Epithelial cell of prostate (primary cell): ENCODE measurements at regions not wholly inside any gene's neighbourhood (a gene's known extent, or its start where the extent isn't known, plus 50 kb on each side); places are given as distances from the start of the nearest gene placed in this dataset.

Source experiments
- DNase-seq: peaks from one replicate; pipeline ENCODE4 v3.0.0-alpha.2; 2011; ENCODE audit warnings: low read depth, low spot score
- H3K27ac ChIP-seq: fragments of 450-650 bp; 2 replicates; pipeline ENCODE4 v1.5.1; 2017; ENCODE audit warnings: mild to moderate bottlenecking

- no peak for DNase-seq
- no peak overlapping the region for H3K27ac ChIP-seq
These were observed 633.3 kb downstream of the INHBA start for GRCh38 chr7:41069635-41070034.

GRCh38 chr7:41067576-41067975 is 635.3 kb downstream of the INHBA start:
- H3K27ac ChIP-seq: no peak overlapping the region
- DNase-seq: no peak

- DNase-seq: peak; percentile 73
- peak overlapping the region; percentile 66 for H3K27ac ChIP-seq
These were observed 637.2 kb downstream of the INHBA start for GRCh38 chr7:41065663-41066062.

- no peak overlapping the region for H3K27ac ChIP-seq
- DNase-seq: no peak
These were observed 639.8 kb downstream of the INHBA start for GRCh38 chr7:41063116-41063515.

- no peak overlapping the region for H3K27ac ChIP-seq
- DNase-seq: no peak
These were observed 642.1 kb downstream of the INHBA start for GRCh38 chr7:41060796-41061195.

- DNase-seq: no peak
These were observed 643.1 kb downstream of the INHBA start for GRCh38 chr7:41059796-41060195.

GRCh38 chr7:41058986-41059741 is 643.7 kb downstream of the INHBA start:
- DNase-seq: peak; percentile 20
- H3K27ac ChIP-seq: peak overlapping the region; percentile 5

More at GRCh38 chr7:41059796-41060195, 643.1 kb downstream of the INHBA start:
- peak overlapping the region; percentile 5 for H3K27ac ChIP-seq

GRCh38 chr7:41054960-41055661 is 647.8 kb downstream of the INHBA start:
- DNase-seq: no peak
- no peak overlapping the region for H3K27ac ChIP-seq

- no peak for DNase-seq
- no peak overlapping the region for H3K27ac ChIP-seq
These were observed 649.1 kb downstream of the INHBA start for GRCh38 chr7:41053820-41054219.

- H3K27ac ChIP-seq: no peak overlapping the region
- DNase-seq: no peak
These were observed 650.2 kb downstream of the INHBA start for GRCh38 chr7:41052736-41053135.

- no peak overlapping the region for H3K27ac ChIP-seq
- DNase-seq: no peak
These were observed 650.7 kb downstream of the INHBA start for GRCh38 chr7:41052201-41052600.

- H3K27ac ChIP-seq: no peak overlapping the region
These were observed 651.4 kb downstream of the INHBA start for GRCh38 chr7:41051535-41051934.

GRCh38 chr7:41051062-41051461 is 651.8 kb downstream of the INHBA start:
- DNase-seq: no peak
- H3K27ac ChIP-seq: no peak overlapping the region

More at GRCh38 chr7:41051535-41051934, 651.4 kb downstream of the INHBA start:
- DNase-seq: no peak

- no peak overlapping the region for H3K27ac ChIP-seq
These were observed 654.1 kb downstream of the INHBA start for GRCh38 chr7:41048771-41049170.

GRCh38 chr7:41047789-41048191 is 655.1 kb downstream of the INHBA start:
- no peak for DNase-seq
- no peak overlapping the region for H3K27ac ChIP-seq

More at GRCh38 chr7:41048771-41049170, 654.1 kb downstream of the INHBA start:
- no peak for DNase-seq

- H3K27ac ChIP-seq: no peak overlapping the region
- DNase-seq: no peak
These were observed 655.7 kb downstream of the INHBA start for GRCh38 chr7:41047211-41047610.

GRCh38 chr7:41046776-41047175 is 656.1 kb downstream of the INHBA start:
- no peak overlapping the region for H3K27ac ChIP-seq
- DNase-seq: no peak

GRCh38 chr7:41046221-41046761 is 656.6 kb downstream of the INHBA start:
- no peak for DNase-seq

GRCh38 chr7:41045556-41046123 is 657.2 kb downstream of the INHBA start:
- H3K27ac ChIP-seq: no peak overlapping the region
- DNase-seq: no peak

More at GRCh38 chr7:41046221-41046761, 656.6 kb downstream of the INHBA start:
- H3K27ac ChIP-seq: no peak overlapping the region

- no peak for DNase-seq
- H3K27ac ChIP-seq: no peak overlapping the region
These were observed 662.9 kb downstream of the INHBA start for GRCh38 chr7:41039981-41040380.

GRCh38 chr7:41039386-41039953 is 663.4 kb downstream of the INHBA start:
- no peak for DNase-seq
- no peak overlapping the region for H3K27ac ChIP-seq
